BJ (cell line): ENCODE measurements at regions not wholly inside any gene's neighbourhood (a gene's known extent, or its start where the extent isn't known, plus 50 kb on each side); places are given as distances from the start of the nearest gene placed in this dataset.

Experiments used
- CTCF ChIA-PET: fragments of 350-600 bp; formaldehyde crosslinking; extraction: SDS; loops from one replicate; lab custom pipeline; 2021; ENCODE audit warnings: antibody characterized with exemption, inconsistent platforms; lab: Yijun Ruan, JAX
- POLR2A ChIA-PET: fragments of 300-600 bp; sonication (Branson Sonifier 250); formaldehyde crosslinking; extraction: SDS; loops from one replicate; lab custom pipeline; 2021; ENCODE audit warnings: antibody characterized with exemption; lab: Charles Lee
- DNase-seq: peaks from one replicate; pipeline ENCODE4 v3.0.0-alpha.2; 2011; ENCODE audit warnings: low read depth
- H3K27me3 ChIP-seq: 2 replicates; pipeline ENCODE4 v1.6.0; 2011; ENCODE audit warnings: low read length; ENCODE audit not compliant: control insufficient read depth, insufficient read depth
- H3K36me3 ChIP-seq: 2 replicates; pipeline ENCODE4 v1.5.1; 2011; ENCODE audit warnings: low read length; ENCODE audit not compliant: control insufficient read depth, insufficient read depth
- H3K4me3 ChIP-seq: 2 replicates; pipeline ENCODE4 v1.5.1; 2011; ENCODE audit warnings: low read depth, mild to moderate bottlenecking, control low read depth, low read length
- CTCF ChIP-seq: IDR thresholded peaks from 2 replicates; pipeline ENCODE4 v1.5.1; 2011; ENCODE audit warnings: low read depth, mild to moderate bottlenecking, control low read depth, inconsistent platforms, low read length, moderate library complexity; ENCODE audit not compliant: insufficient read depth

- H3K36me3 ChIP-seq: no peaks in the 10 kb centered on the region
- H3K4me3 ChIP-seq: no peak overlapping the region
- no peaks in the 10 kb centered on the region for H3K27me3 ChIP-seq
- TF ChIP-seq CTCF: no peak
- DNase-seq: no peak
- ChIA-PET POLR2A (no interaction called here), CTCF (no interaction called here)
Measured at GRCh38 chr7:156487811-156488533, 152.6 kb upstream of the RNF32 start.

DNA sequence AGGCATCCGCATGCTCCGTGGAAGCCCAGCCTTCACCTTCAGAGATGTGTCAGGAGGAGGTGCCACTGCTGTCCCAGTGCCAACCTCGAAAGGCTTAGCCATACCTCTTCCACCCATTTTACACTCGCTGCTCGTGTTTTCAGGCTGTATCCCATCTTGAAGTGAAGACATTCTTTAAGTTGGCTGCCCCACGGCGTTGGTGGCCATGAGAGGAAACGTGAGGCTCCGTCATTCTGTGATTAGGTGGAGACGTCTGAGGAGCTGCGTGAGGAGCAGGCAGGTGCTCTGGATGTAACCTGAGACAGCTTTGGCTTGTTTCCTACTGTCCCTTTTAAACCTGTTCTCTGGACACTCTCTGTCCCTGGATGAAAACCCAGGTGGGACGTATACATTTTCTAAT lies 159.9 kb upstream of the RNF32 start:
- no peaks in the 10 kb centered on the region for H3K27me3 ChIP-seq
- H3K36me3 ChIP-seq: no peaks in the 10 kb centered on the region
- ChIA-PET POLR2A (no interaction called here), CTCF (no interaction called here)
- no peak for TF ChIP-seq CTCF
- no peak for DNase-seq
- H3K4me3 ChIP-seq: no peak overlapping the region

GRCh38 chr7:156479596-156479995 lies 161.0 kb upstream of the RNF32 start:
- no peaks in the 10 kb centered on the region for H3K36me3 ChIP-seq
- no peak for TF ChIP-seq CTCF
- no peak overlapping the region for H3K4me3 ChIP-seq
- no peaks in the 10 kb centered on the region for H3K27me3 ChIP-seq
- no peak for DNase-seq
- CTCF ChIA-PET: no interaction called here
- POLR2A ChIA-PET: no interaction called here

GRCh38 chr7:156478486-156478885 lies 162.1 kb upstream of the RNF32 start:
- DNase-seq: no peak
- ChIA-PET POLR2A (no interaction called here), CTCF (no interaction called here)
- TF ChIP-seq CTCF: no peak
- no peaks in the 10 kb centered on the region for H3K27me3 ChIP-seq
- H3K4me3 ChIP-seq: no peak overlapping the region
- H3K36me3 ChIP-seq: no peaks in the 10 kb centered on the region

DNA sequence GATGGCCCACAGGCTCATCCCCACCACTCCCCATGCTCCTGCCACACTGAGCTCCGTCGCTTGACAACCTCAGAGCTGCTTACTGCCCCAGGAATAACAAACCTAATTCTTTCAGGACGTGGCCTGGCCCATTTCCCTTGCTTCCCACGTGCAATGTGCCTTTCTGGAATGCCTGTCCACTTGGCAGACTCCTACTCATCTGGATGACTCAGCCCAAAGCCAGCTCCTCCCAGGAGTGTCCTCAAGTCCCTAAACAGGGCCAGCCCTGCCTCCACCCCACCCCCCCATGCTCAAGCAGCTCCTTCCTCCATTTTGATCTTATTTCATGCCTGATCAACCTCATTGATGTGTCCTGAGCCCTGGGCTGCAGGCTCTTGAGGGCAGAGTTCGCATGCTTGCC lies 164.9 kb upstream of the RNF32 start:
- no peak for TF ChIP-seq CTCF
- DNase-seq: no peak
- ChIA-PET POLR2A (no interaction called here), CTCF (no interaction called here)
- H3K27me3 ChIP-seq: no peaks in the 10 kb centered on the region
- no peaks in the 10 kb centered on the region for H3K36me3 ChIP-seq
- no peak overlapping the region for H3K4me3 ChIP-seq
